ENCODE measurements at regions not wholly inside any gene's neighbourhood (a gene's known extent, or its start where the extent isn't known, plus 50 kb on each side); places are given as distances from the start of the nearest gene placed in this dataset.

GRCh38 chr1:80918380-80918779 lies 882.4 kb upstream of the ADGRL2 start:
- Histone ChIP-seq H3K4me3 (ENCODE audit: low read depth in 2 of 2, low read length in 2 of 2) (no peak overlapping the region), H3K4me1 (ENCODE audit: control insufficient read depth, insufficient read depth, low read length) (no peaks in the 10 kb centered on the region), H3K9me3 (ENCODE audit: control insufficient read depth, insufficient read depth, low read depth, low read length) (no peaks in the 10 kb centered on the region), H3K27ac (ENCODE audit: low read length) (no peak overlapping the region), H3K27me3 (ENCODE audit: control insufficient read depth, insufficient read depth, low read length) (no peaks in the 10 kb centered on the region), H3K36me3 (ENCODE audit: control insufficient read depth, insufficient read depth, low read length) (no peaks in the 10 kb centered on the region)
- intact Hi-C loops (cut with micrococcal nuclease; ENCODE audit: unreplicated experiment) (no loop called here), in situ Hi-C loops (cut with HindIII; ENCODE audit: low pct_unique_long_range_greater_than_20kb, low sequenced_read_pairs) (no loop called here)
- no TSS peak for BruUV-seq (replicated peaks)
- ChIA-PET CTCF (no interaction called here), POLR2A (no interaction called here)
- no peak for ATAC-seq
- no peak for DNase-seq (ENCODE audit: low read depth, low spot score)
- TF ChIP-seq CTCF (IDR thresholded peaks at IDR 0.05) = no peak
- no peak for TF ChIP-seq TCF7L2 (IDR thresholded peaks at IDR 0.05; ENCODE audit: low read depth, low read length)
- no peak for TF ChIP-seq REST (IDR thresholded peaks at IDR 0.05; ENCODE audit: insufficient read depth in 1 of 2, low read depth in 2 of 2, low read length in 1 of 2)
- TF ChIP-seq POLR2AphosphoS5 (IDR thresholded peaks at IDR 0.05; ENCODE audit: low read depth, low read length) = no peak
- no peak for TF ChIP-seq SIN3A (IDR thresholded peaks at IDR 0.05; ENCODE audit: borderline replicate concordance, insufficient read depth, low read depth, low read length)

- H3K4me1 ChIP-seq (ENCODE audit: control insufficient read depth, insufficient read depth, low read length) = no peaks in the 10 kb centered on the region
- CTCF ChIA-PET = no interaction called here
- in situ Hi-C loops (cut with HindIII; ENCODE audit: low pct_unique_long_range_greater_than_20kb, low sequenced_read_pairs) = no loop called here
These were observed 882.9 kb upstream of the ADGRL2 start for GRCh38 chr1:80917826-80918225.

More at GRCh38 chr1:80917826-80918225, 882.9 kb upstream of the ADGRL2 start:
- no TSS peak for BruUV-seq (replicated peaks)
- no peak for DNase-seq (ENCODE audit: low read depth, low spot score)
- Histone ChIP-seq H3K36me3 (ENCODE audit: control insufficient read depth, insufficient read depth, low read length) (no peaks in the 10 kb centered on the region), H3K4me3 (ENCODE audit: low read depth in 2 of 2, low read length in 2 of 2) (no peak overlapping the region), H3K9me3 (ENCODE audit: control insufficient read depth, insufficient read depth, low read depth, low read length) (no peaks in the 10 kb centered on the region), H3K27me3 (ENCODE audit: control insufficient read depth, insufficient read depth, low read length) (no peaks in the 10 kb centered on the region), H3K27ac (ENCODE audit: low read length) (no peak overlapping the region)
- intact Hi-C loops (cut with micrococcal nuclease; ENCODE audit: unreplicated experiment) = no loop called here
- ATAC-seq = no peak
- TF ChIP-seq TCF7L2 (IDR thresholded peaks at IDR 0.05; ENCODE audit: low read depth, low read length) = no peak
- TF ChIP-seq SIN3A (IDR thresholded peaks at IDR 0.05; ENCODE audit: borderline replicate concordance, insufficient read depth, low read depth, low read length) = no peak
- no peak for TF ChIP-seq CTCF (IDR thresholded peaks at IDR 0.05)
- TF ChIP-seq REST (IDR thresholded peaks at IDR 0.05; ENCODE audit: insufficient read depth in 1 of 2, low read depth in 2 of 2, low read length in 1 of 2) = no peak
- TF ChIP-seq POLR2AphosphoS5 (IDR thresholded peaks at IDR 0.05; ENCODE audit: low read depth, low read length) = no peak
- POLR2A ChIA-PET = no interaction called here

Data from Panc1 (cell line).